HEK293 (cell line): ENCODE measurements at regions not wholly inside any gene's neighbourhood (a gene's known extent, or its start where the extent isn't known, plus 50 kb on each side); places are given as distances from the start of the nearest gene placed in this dataset.

Source experiments
- SP2 ChIP-seq: fragments of 450-650 bp; formaldehyde crosslinking; IDR thresholded peaks from 2 replicates; pipeline ENCODE4 v1.5.1; 2016; ENCODE audit warnings: missing biosample characterization, missing genetic modification characterization
- YY1 ChIP-seq: fragments of 450-650 bp; formaldehyde crosslinking; IDR thresholded peaks from 2 replicates; pipeline ENCODE4 v1.5.1; 2018; ENCODE audit warnings: missing biosample characterization, missing genetic modification characterization
- YY2 ChIP-seq: fragments of 450-650 bp; formaldehyde crosslinking; IDR thresholded peaks from 2 replicates; pipeline ENCODE4 v1.5.1; 2016; ENCODE audit warnings: missing biosample characterization, missing genetic modification characterization
- ZNF292 ChIP-seq: fragments of 450-650 bp; formaldehyde crosslinking; IDR thresholded peaks from 2 replicates; pipeline ENCODE4 v1.5.1; 2016; ENCODE audit warnings: low read depth, missing biosample characterization, missing genetic modification characterization, borderline replicate concordance

DNA sequence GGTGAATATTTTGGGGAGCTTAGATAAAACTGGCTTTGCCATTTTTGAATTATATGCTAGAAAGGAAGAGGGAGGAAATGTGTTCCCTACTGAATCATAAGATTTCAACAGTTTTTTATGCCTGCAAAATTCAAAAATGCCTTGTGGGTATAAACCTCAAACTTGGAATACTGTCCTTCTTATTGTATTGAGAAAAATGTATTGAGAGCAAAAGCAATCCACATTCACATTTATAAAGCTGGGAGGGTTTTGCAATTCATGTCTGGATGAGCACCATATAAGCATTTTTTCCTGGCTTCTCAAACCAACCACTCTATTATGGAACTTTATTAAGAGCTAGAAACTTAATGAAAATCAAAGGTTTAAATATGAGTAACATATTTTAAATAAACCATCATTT is 289.8 kb downstream of the PCDH7 start:
- no peak for TF ChIP-seq YY1
- TF ChIP-seq YY2, result no peak
- TF ChIP-seq SP2 (tag by site-specific recombination), result no peak
- no peak for TF ChIP-seq ZNF292 (tag by site-specific recombination)
